DMS53 treated with DMSO at 0.1 percent for 48 hours (cell line): ENCODE measurements at regions not wholly inside any gene's neighbourhood (a gene's known extent, or its start where the extent isn't known, plus 50 kb on each side); places are given as distances from the start of the nearest gene placed in this dataset.

ENCODE experiments used
- DNase-seq: peaks from one replicate; lab custom pipeline; 2025; ENCODE audit not compliant: unreplicated experiment; lab: John Stamatoyannopoulos, UW

DNA sequence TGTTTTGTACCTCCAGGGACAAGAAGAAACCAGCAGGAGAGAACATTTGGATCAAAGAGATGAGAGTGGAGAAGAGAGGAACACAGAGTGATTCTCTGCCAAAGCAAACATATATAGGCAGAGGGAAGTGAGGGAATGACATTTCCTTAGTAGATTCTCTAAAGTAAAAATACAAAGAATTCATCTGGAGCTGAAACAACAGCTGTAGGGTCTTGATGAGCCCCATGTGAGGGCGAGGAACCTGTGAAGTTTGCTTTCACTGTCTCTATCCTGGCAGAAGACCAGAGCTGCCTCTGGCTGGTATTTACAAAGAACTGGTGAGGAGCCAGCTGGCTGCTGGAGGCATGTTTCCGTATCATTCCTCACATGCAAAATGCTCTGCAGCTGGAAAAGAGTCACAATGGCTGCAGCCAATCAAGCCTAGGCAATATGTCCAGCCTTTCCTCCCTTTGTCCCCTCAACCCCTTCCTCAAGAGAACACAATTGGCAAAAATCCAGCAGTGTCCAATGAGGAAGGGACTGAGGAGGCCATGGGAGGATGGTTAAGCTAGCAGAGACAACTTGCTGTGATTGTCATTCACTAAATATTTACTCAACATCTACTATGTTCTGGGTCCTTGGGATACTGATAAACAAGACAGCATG is 122.5 kb downstream of the PHLDA1 start:
- DNase-seq, result peak; percentile 61

DNA sequence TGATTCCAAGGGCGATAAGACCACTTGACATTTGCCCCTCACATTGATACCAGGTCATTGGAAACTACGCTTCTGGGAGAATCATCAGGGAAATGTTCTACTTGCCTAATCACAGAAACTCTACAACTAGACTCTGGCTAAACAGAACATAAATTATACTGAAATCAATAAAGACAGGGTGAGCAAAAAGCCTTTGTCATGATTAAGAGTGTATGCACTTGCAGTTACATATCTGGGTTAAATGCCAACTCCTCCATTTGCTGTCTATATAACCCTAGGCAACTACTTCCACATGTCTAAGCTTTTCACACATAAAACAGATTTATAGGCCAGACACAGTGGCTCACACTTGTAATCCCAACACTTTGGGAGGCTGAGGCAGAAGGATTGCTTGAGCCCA is 125.7 kb downstream of the PHLDA1 start:
- DNase-seq, result no peak

DNA sequence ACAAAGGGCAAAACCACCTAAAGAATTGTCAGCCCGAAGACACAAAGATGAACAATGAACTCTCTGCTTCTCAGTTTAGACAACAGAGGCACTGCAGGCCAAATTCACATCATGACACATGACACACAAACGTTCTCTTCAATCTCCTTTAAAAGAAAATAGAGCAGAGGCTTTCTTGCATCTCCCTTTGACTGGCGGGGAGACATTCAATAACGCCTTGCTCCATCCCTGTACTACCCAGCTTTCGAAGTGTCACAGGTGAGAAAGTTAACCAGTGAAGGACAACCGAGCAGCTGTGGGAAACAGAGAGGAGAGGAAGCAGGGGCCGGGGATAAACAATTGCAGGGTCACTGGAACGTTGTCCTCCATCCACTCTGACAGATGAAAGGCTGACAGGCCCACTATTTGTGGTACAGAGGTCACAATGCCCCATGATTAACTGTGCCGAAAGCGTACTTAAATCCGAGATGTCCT is 130.8 kb downstream of the PHLDA1 start:
- DNase-seq, result no peak

DNA sequence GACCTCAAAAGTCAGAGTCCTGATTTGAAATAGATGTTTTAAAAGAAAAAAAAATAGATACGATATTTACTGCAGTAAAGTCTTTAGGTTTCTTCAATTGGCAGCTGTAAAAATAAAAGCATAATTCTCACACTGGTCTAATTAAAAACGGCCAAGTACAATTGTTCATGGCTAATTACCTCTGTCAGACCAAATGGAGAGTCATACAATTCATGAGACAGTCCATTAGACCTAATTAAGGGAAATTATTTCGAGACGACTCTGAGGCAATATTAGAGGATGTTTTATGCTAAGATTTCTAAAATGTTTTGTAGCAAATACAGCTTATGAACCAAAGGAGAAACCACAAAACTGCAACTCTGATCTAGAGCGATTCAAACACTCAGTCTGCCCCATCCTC is 131.3 kb downstream of the PHLDA1 start:
- no peak for DNase-seq

DNA sequence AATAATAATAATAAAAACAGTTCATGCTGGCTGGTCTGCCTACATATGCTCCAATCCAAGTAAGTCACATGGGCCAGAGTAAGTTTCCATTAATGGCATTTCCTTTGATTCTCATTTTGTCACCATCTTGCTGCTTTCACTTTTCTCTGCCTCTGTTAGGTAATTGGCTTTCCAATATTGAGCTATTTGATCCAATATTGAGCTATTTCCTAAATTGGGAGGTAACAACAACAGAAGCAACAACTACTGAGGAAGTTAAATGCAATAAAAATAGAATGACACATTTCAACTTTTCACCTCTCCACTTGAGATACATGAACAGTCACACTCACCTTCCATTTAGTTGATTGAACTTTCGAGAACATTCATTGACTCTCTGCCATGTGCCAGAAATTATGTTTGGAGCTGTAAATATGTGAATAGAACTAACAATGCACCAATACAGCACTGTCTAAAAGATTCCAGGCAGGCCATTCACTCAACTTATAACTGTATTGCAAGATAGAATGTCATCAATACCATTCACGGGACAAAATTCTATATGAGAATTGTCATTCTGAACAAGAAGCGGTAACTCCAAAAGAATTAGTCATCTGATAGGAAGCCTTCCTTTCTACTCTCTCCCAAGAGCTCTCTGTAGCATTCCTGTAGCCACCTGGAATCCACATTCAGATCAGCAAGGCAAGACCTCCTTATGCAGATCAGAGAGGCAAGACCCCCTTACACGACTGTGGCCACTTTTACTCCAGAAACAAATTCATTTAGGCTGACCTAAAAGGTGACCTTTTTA is 136.4 kb downstream of the PHLDA1 start:
- no peak for DNase-seq

DNA sequence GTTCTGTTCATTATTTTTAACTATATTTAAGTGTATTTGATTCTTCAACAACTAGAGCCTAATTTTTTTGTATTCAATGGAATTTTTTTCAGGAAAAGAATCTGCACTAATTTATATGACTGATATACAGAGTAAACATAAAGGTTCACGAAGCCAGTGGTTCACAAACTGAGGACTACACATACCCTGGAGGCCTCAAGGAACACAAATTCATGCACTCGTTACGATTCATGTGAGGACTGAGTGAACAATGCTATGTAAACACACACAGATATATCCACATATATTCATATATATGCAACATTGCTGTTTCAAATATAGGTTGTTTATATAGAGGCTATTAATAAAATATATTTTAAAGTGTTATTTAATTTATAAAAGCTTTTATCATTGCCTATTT is 137.8 kb downstream of the PHLDA1 start:
- DNase-seq, result no peak

DNA sequence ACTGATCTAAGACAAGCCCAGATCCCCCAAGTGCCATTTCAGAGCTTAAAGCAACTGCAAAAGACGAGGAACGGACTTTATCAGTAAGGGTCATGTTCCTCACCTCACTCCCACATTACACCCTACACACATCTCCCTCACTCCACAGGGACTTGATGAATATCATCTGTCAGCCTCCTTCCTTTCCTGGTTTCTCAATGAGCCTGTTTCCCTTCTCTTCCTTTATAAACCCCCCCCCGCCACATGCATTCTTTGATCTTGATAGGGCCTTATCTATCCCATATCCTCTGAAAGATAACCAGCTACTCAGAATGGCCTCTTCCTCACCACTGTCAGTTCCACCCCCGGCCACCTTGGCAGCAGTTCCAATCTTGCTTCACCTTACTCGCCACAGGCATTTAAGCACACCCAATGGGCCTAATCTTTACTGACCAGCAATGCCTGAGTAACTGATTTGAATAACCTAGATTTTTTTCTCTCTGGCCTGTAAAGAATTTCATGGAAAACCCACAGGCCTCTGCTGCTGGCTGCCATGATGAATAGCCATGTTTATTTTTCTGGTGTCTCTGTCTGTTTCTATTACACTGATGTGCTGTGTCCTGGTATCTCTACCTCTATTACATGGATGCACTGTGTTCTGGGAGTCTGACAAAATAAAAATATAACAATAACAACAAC is 138.7 kb downstream of the PHLDA1 start:
- DNase-seq, result no peak

DNA sequence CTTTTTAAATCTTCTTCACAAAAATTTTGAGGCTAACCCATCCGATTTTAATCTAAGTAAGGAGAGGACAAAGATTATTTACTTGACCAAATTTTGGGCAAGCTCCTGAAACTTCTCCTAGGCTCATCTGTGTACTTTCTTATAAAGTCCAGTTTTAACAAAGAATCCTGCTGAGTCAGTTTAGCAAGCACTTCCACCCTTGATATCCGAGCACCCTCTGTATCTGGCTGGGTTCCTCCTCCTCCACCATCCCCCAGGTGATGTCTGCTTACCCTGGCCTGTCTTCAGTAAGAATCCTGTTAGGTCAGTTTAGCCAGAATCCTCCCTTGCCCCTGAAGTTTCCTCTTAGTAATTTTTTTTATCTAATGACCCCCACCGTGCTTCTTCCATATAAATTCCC is 140.5 kb downstream of the PHLDA1 start:
- no peak for DNase-seq

DNA sequence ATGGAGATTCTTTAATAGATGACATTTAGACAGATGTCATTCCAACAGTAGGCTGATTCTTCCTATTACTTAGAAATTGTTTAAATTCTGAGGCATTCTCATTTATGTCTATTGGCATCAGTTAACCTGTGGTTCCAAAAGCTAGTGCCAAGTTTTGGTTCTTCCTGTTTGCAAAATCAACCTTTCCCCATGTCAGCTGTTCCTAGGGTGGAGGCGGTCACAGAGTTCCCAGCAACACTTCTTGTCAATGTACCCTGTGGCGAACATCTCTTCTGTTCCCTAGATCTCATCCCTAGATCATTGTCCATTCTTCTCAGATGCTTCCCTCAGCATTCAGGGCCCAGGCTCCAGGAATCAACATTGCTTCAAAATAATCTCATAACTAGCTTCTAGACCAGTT is 140.9 kb downstream of the PHLDA1 start:
- DNase-seq, result no peak

DNA sequence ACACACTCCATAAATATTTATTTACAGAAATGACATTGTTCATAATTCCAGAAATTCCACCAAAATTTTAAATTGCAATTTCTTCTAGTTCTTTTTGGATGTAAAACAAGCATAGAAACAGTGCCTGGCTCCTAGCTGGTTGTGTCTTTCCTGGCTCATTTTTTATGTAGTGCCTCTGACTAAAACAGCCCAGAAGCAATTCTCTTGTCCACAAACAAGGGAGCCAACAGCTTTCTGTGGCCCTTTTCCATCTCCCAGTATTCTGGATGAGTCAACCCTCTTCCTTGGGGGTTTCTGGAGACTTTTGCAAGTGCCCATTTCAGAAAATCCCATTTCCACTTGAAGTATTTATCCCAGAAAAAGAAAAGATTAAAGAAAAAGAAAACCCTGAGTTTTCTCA is 141.4 kb downstream of the PHLDA1 start:
- DNase-seq, result no peak

DNA sequence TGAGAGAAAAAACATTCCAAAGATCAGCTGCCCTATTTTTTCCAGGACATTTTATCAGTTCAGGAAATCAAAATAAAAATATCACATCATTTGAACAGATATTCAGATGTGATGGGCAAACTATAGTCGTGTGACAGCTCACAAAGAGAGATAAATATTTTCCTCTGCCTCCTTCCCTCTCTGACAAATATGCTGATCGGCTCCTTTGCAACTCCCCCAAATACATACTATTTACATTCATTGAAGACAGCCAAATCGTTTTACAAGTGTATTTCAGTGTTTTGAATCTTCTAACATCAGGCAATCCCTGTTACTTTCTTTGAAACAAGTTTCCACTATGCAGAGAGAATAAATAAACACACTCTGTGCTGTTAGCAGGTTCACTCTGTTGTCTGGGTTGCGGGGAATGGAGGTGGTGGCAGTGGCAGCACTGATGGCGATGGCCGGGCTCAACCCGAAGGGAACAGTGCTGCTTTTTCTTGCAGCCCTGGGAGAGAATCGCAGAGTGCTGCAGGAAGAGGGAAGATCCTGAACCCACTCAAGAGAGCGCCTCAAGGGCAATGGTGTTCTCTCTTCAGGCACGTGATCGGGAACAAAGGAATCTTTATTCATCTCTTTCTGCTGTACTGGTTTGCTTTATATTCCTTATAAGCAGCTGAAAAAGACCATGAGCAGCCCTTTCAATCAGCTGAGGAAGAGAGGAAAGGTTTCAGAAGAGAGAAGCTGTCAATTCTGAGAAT is 142.5 kb downstream of the PHLDA1 start:
- DNase-seq, result no peak

DNA sequence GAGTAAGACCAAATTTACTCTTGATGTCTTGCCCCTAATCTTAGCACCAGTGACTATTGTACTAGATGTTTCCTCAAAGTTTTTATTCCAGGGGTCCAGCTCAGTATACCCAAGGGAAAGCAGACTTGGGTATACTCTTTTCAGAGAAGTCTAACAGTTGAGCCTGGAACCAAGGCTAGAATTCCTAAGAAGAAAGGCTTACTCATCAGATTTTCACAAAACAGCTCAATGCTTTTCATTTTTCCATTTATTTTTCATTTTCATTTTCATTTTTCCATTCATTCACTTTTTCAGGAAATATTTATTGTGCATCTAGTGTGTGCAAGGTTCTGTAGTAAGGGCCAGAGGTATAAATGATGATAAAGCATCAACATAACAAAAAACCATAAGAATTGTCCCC is 143.2 kb downstream of the PHLDA1 start:
- no peak for DNase-seq

DNA sequence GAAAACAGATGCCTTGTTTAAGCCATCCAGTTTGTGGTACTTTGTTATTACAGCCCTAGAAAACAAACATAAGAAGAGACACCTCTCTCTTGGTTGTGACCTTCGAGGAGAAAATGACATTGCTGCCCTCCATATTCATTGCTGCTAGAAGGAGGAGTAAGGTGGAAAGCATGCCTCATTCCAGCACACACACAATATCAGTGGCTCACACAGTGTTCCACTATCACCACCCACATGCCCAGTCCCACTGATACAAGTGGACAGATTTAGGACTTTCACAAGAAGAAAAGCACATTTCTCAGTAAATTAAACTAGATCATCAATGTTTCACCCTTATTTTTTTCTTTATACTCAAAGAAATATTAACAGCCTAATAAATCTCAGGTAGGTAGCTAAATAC is 143.6 kb downstream of the PHLDA1 start:
- DNase-seq, result no peak

DNA sequence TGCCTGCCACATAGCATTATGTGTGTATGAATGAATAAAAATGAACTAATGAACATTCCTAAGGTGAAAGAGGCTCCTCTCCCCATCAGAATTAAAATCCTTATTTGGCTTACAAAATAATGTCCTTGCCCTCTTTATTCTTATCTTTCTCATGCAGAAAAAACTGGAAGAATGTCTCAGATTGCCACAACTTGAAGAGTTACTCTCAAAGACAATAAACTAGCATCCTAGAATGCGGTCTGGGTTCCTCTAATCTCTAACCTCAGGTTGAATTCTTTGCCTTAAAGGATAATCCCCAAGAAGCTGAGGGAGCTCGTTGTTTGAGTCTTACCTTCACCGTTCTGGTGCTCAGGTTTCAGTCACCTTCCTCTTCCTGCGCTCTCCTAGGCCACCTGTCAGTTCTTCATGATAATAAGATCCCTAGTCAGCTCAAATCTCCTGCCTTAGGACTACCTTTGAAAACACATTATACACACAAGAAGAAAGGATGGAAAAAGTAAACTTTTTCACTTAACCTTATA is 147.1 kb downstream of the PHLDA1 start:
- no peak for DNase-seq

DNA sequence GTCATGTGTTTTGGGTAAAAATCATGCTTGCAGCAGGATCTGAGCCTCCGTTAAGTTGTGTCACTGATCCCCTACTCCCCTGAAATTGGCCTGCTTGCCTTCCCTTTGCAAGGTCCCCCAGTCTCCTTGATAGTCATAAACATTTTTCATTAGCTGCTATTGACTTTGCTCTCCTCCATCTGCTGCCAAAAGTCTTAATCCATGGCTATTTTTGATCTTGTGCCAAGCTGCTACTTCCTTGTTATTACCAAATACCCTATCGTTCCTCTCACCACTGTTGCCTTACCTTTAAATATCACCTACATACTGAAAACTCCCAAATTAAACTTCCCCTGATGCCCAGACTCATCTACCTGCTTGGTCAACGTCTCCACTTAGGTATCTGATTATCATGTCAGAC is 148.3 kb downstream of the PHLDA1 start:
- no peak for DNase-seq

DNA sequence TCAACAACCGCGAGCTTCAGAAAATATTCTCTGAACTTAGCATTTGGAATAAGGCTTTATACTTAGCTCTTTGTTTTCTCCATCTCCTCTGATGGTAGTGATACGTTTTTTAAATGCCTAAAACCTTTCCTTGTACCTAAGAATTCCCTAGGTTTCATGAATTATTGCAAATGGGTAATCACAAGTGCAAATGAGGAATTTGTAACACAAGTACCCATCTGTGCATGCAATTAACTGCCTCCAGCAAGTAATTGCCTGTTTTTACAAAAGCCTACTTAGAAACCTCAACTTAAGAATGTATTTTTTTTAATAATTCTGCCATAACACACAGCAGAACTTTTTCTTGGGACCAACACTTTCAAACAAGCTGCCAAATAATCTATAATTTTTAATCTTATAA is 149.2 kb downstream of the PHLDA1 start:
- no peak for DNase-seq

DNA sequence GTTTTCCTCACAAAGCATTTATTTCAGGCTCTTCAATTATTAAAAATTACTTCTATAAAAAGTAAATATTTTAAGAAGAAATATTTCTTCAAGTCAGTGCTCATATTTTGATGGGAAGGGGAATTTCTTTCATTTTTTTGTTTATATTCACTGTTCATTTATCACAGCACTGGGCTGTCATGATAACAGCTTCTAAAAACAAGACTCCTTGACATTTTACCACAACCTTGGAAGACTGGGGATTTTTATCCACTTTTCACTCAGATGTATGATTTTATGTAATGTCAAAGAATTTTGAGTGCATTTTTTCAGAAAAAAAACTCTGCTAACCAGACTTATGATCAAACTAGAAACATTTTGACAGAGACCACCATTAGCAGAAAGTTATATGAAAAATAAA is 149.7 kb downstream of the PHLDA1 start:
- DNase-seq, result no peak

DNA sequence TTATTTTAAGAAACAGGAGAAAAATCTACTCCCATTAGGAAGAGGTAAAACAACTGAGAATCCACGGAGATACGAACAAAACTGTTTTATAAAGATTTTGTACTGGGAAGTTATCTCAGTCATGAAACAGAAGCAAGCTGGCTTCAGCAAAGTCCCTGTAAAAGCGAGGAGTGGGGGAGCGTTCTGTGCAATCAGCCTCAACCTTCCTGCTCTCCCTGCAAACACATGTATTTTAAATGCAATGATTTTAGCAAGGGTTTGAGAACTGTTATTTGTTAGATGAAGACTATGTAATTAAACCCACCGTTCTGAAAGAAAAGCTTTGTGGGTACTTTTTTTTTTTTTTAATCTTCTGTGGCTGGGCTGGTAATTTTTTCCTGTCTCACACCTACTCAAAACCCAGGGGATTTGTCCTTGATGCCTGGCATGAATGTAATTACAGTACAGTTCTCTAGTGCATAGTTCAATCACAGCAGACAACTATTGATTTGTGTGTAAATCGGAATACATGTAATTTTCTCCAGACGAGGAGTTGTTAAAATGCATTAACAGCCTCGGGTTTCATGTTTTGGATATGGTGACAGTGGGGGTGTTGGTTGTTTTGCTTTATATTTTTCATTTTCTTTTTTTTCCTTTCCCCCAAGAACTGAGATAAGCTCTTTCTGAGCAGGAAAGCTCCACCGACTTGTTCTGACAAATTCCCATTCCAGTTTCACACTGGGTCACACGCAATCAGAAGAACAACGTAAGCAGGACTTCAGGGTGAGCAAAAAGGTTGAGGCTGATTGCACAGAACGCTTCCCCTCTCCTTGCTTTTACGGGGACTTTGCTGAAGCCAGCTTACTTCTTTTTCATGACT is 153.6 kb downstream of the PHLDA1 start:
- no peak for DNase-seq

DNA sequence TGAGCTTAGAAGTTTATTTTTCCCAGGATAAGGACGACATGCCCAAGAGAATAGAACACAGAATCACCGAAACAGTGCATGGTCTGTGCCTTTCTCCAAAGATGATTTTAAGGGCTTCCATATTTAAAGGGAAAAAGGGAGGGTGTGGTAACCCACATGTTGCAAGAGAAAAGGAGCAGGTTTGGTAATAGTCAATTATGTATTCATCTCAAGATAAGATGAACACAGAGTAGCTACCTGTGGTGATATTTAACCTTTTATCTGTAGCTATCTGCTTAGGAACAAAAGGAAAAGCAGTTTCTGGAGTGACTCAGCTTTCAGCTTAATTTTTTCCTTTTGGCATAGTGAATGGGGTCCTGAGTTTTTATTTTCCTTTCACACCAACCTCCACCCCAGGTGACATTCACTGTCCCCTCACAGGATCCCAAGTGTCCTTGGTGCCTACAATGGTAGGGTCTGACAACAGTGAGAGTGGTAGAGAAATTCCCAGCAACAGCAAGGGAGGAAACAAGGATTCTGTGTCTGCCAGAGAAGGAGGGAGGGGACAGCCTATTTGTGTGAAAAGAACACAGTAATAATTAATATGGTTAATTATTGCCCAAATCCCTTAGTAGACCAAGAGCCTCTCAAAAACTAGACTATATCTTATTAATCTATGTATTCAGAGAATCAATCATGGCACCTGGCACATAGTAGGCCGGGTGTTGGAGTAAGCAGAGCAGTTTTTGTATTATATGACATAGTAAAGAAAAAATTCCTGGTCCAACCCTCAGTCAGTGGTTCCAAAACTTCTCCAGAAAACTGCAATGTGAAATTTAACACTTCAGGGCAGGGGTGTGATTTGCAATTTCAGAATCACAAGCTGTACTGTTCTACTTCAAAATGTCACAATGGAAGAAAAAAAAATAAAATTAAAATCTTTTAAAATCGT is 154.5 kb downstream of the PHLDA1 start:
- DNase-seq, result no peak
